SU-DHL-6 (cell line): ENCODE measurements at regions not wholly inside any gene's neighbourhood (a gene's known extent, or its start where the extent isn't known, plus 50 kb on each side); places are given as distances from the start of the nearest gene placed in this dataset.

Experiments
- H2AFZ ChIP-seq: fragments of 200-600 bp; sonication (generic); 2 replicates; pipeline ENCODE4 v1.6.1; 2014; ENCODE audit warnings: low read depth, mild to moderate bottlenecking, moderate library complexity, mixed read lengths, antibody characterized with exemption, low read length; ENCODE audit not compliant: severe bottlenecking
- H3F3A ChIP-seq: fragments of 200-600 bp; shearing (Covaris generic); 2 replicates; pipeline ENCODE4 v1.6.0; 2016; ENCODE audit warnings: antibody characterized with exemption, mild to moderate bottlenecking; ENCODE audit not compliant: insufficient read depth
- H3K27ac ChIP-seq: fragments of 200-600 bp; sonication (generic); 2 replicates; pipeline ENCODE4 v1.5.1; 2016; ENCODE audit warnings: low read depth, mild to moderate bottlenecking, low read length, moderate library complexity, mixed read lengths
- H3K27me3 ChIP-seq: fragments of 200-600 bp; sonication (generic), shearing (Covaris generic); 2 replicates; pipeline ENCODE4 v1.6.0; 2014; ENCODE audit warnings: mild to moderate bottlenecking, low read length
- H3K36me3 ChIP-seq: fragments of 200-600 bp; sonication (generic); 2 replicates; pipeline ENCODE4 v1.6.1; 2014; ENCODE audit warnings: mild to moderate bottlenecking, low read length, mixed read lengths
- H3K4me2 ChIP-seq: fragments of 300-600, 200-600 bp; shearing (Covaris generic), sonication (generic); 2 replicates; pipeline ENCODE4 v1.6.0; 2014; ENCODE audit warnings: low read length, low read depth, mild to moderate bottlenecking; ENCODE audit not compliant: poor library complexity, severe bottlenecking
- H3K4me3 ChIP-seq: fragments of 200-600 bp; sonication (generic); 2 replicates; pipeline ENCODE4 v1.5.1; 2014; ENCODE audit warnings: antibody characterized with exemption, low read length, mild to moderate bottlenecking, mixed read lengths; ENCODE audit not compliant: insufficient read depth, poor library complexity, severe bottlenecking
- H3K79me2 ChIP-seq: fragments of 200-600 bp; sonication (generic); 2 replicates; pipeline ENCODE4 v1.6.1; 2014; ENCODE audit warnings: mild to moderate bottlenecking, low read length, moderate library complexity; ENCODE audit not compliant: insufficient read depth
- H3K9ac ChIP-seq: fragments of 200-600 bp; sonication (generic); 2 replicates; pipeline ENCODE4 v1.7.0; 2014; ENCODE audit warnings: mild to moderate bottlenecking, low read length
- H3K9me2 ChIP-seq: fragments of 200-600 bp; sonication (generic); replicated peaks from 2 replicates; pipeline ENCODE4 v1.6.1; 2014; ENCODE audit warnings: low read length; ENCODE audit not compliant: insufficient read depth
- H3K9me3 ChIP-seq: fragments of 200-600 bp; sonication (generic); 2 replicates; pipeline ENCODE4 v1.6.1; 2014; ENCODE audit warnings: low read length, mixed read lengths; ENCODE audit not compliant: insufficient read depth
- H4K20me1 ChIP-seq: fragments of 200-600 bp; sonication (generic); 2 replicates; pipeline ENCODE4 v1.6.1; 2014; ENCODE audit warnings: low read depth, mild to moderate bottlenecking, antibody characterized with exemption, low read length, moderate library complexity, mixed read lengths
- EZH2phosphoT487 ChIP-seq: fragments of 200-600 bp; sonication (generic), shearing (Covaris generic); conservative IDR thresholded peaks from 2 replicates; pipeline ENCODE4 v1.6.1; 2018; ENCODE audit warnings: mild to moderate bottlenecking, antibody characterized with exemption, low read length, moderate library complexity, mixed read lengths
- TF ChIP-seq, protein P1 (sequence below): fragments of 200-600 bp; sonication (generic); IDR thresholded peaks from one replicate; pipeline ENCODE4 v1.5.1; 2017; ENCODE audit warnings: antibody characterized with exemption, mild to moderate bottlenecking, low read length, moderate library complexity; ENCODE audit not compliant: insufficient read depth, poor library complexity, severe bottlenecking

DNA sequence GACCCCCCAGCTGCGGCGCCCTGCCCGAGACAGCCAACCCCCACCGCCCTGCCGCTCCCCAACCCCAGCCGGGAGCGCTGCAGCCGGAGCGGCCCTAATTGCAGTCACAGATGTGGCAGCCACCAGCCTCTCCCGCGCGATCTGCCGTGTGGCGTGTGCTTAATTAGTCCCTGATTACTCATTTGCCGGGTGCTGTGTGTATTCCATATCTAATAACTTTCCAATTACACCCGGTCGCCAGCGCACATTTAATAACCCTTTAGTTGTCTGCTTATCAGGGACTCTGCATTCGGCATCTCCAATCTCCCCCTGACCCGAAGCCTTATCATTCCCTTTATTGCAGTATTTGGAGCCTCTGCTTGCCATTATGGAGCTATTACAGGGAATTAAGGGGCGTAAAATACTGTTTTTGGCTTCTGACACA is 236.7 kb upstream of the CIBAR2 start:
- H3K9me3 ChIP-seq, result no peaks in the 10 kb centered on the region
- no peak overlapping the region for H3K4me3 ChIP-seq
- no peaks in the 10 kb centered on the region for H3F3A ChIP-seq
- H2AFZ ChIP-seq, result no peak overlapping the region
- no peaks in the 10 kb centered on the region for H3K9me2 ChIP-seq
- H3K27me3 ChIP-seq, result no peaks in the 10 kb centered on the region
- H3K9ac ChIP-seq, result no peak overlapping the region
- no peaks in the 10 kb centered on the region for H4K20me1 ChIP-seq
- no peak overlapping the region for H3K27ac ChIP-seq
- no peak overlapping the region for H3K4me2 ChIP-seq
- H3K79me2 ChIP-seq, result no peaks in the 10 kb centered on the region
- H3K36me3 ChIP-seq, result no peaks in the 10 kb centered on the region
- no peak for TF ChIP-seq EZH2phosphoT487
- TF ChIP-seq, protein P1, sequence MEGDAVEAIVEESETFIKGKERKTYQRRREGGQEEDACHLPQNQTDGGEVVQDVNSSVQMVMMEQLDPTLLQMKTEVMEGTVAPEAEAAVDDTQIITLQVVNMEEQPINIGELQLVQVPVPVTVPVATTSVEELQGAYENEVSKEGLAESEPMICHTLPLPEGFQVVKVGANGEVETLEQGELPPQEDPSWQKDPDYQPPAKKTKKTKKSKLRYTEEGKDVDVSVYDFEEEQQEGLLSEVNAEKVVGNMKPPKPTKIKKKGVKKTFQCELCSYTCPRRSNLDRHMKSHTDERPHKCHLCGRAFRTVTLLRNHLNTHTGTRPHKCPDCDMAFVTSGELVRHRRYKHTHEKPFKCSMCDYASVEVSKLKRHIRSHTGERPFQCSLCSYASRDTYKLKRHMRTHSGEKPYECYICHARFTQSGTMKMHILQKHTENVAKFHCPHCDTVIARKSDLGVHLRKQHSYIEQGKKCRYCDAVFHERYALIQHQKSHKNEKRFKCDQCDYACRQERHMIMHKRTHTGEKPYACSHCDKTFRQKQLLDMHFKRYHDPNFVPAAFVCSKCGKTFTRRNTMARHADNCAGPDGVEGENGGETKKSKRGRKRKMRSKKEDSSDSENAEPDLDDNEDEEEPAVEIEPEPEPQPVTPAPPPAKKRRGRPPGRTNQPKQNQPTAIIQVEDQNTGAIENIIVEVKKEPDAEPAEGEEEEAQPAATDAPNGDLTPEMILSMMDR, result no peak

GRCh38 chr16:85349365-85350145 is 237.3 kb upstream of the CIBAR2 start:
- H3K36me3 ChIP-seq, result no peaks in the 10 kb centered on the region
- no peaks in the 10 kb centered on the region for H3F3A ChIP-seq
- no peaks in the 10 kb centered on the region for H3K27me3 ChIP-seq
- H3K4me2 ChIP-seq, result no peak overlapping the region
- no peak overlapping the region for H3K9ac ChIP-seq
- no peak overlapping the region for H3K4me3 ChIP-seq
- H3K27ac ChIP-seq, result no peak overlapping the region
- no peak overlapping the region for H2AFZ ChIP-seq
- TF ChIP-seq, protein P1, result no peak
- TF ChIP-seq EZH2phosphoT487, result no peak
- no peaks in the 10 kb centered on the region for H4K20me1 ChIP-seq
- no peaks in the 10 kb centered on the region for H3K9me2 ChIP-seq
- H3K9me3 ChIP-seq, result no peaks in the 10 kb centered on the region
- H3K79me2 ChIP-seq, result no peaks in the 10 kb centered on the region

GRCh38 chr16:85350146-85350728 is 238.0 kb upstream of the CIBAR2 start:
- Histone ChIP-seq H3K27ac (no peak overlapping the region), H3K9me2 (no peaks in the 10 kb centered on the region), H3K4me3 (no peak overlapping the region), H4K20me1 (no peaks in the 10 kb centered on the region), H3F3A (no peaks in the 10 kb centered on the region), H3K36me3 (no peaks in the 10 kb centered on the region), H3K4me2 (no peak overlapping the region), H3K9me3 (no peaks in the 10 kb centered on the region), H3K9ac (no peak overlapping the region), H3K27me3 (no peaks in the 10 kb centered on the region), H3K79me2 (no peaks in the 10 kb centered on the region), H2AFZ (no peak overlapping the region)
- TF ChIP-seq, protein P1, result no peak
- no peak for TF ChIP-seq EZH2phosphoT487
